ENCODE measurements at regions not wholly inside any gene's neighbourhood (a gene's known extent, or its start where the extent isn't known, plus 50 kb on each side); places are given as distances from the start of the nearest gene placed in this dataset.

- TF ChIP-seq CTCF (IDR thresholded peaks at IDR 0.05 in 4 of 5, conservative IDR thresholded peaks at IDR 0.05 in 1 of 5) (no peak), POLR2A (IDR thresholded peaks at IDR 0.05) (no peak)
These were observed 212.7 kb downstream of the KCNE4 start for GRCh38 chr2:223264541-223265193.

Data from gastrocnemius medialis (tissue), 4 donors.